H1 (cell line): ENCODE measurements at regions not wholly inside any gene's neighbourhood (a gene's known extent, or its start where the extent isn't known, plus 50 kb on each side); places are given as distances from the start of the nearest gene placed in this dataset.

Experiments used
- CTCF ChIA-PET: fragments of 300-600 bp; sonication (Branson Sonifier 250); formaldehyde crosslinking; loops from one replicate; lab custom pipeline; 2021; ENCODE audit not compliant: partially characterized antibody; lab: Charles Lee
- POLR2A ChIA-PET: fragments of 300-600 bp; sonication (Branson Sonifier 250); formaldehyde crosslinking; loops from one replicate; lab custom pipeline; 2021; ENCODE audit warnings: inconsistent platforms; ENCODE audit not compliant: partially characterized antibody; lab: Charles Lee
- DNase-seq, 2 experiments: peaks; one replicate each; pipeline versions ENCODE4 v3.0.0 to v3.0.0-alpha.2; 2010 to 2022; ENCODE audit warnings: low spot score in 2 of 2, low read depth in 1 of 2, mixed read lengths in 1 of 2
- FAIRE-seq: peaks from 2 replicates; lab custom pipeline; 2011; peaks lifted over from hg19 to GRCh38; lab: Jason Lieb, UNC
- H2AFZ ChIP-seq: 2 replicates; pipeline ENCODE4 v1.8.1; 2012; ENCODE audit warnings: low read length, inconsistent platforms
- H2AK5ac ChIP-seq: 2 replicates; pipeline ENCODE4 v1.6.1; 2013; ENCODE audit warnings: low read depth, low read length
- H2BK120ac ChIP-seq: replicated peaks from 2 replicates; pipeline ENCODE3; 2013; ENCODE audit warnings: low read depth, low read length, inconsistent platforms
- H2BK12ac ChIP-seq: 2 replicates; pipeline ENCODE4 v1.6.1; 2013; ENCODE audit warnings: low read depth, low read length
- H2BK15ac ChIP-seq: 2 replicates; pipeline ENCODE4 v1.6.1; 2013; ENCODE audit warnings: low read length
- H2BK20ac ChIP-seq: 2 replicates; pipeline ENCODE4 v1.6.1; 2013; ENCODE audit warnings: low read length
- H2BK5ac ChIP-seq: 2 replicates; pipeline ENCODE4 v1.6.1; 2013; ENCODE audit warnings: low read depth, low read length
- H3K14ac ChIP-seq: 2 replicates; pipeline ENCODE4 v1.6.1; 2013; ENCODE audit warnings: inconsistent platforms; ENCODE audit not compliant: insufficient read length
- H3K18ac ChIP-seq: 2 replicates; pipeline ENCODE4 v1.6.1; 2013; ENCODE audit warnings: low read length; ENCODE audit errors: extremely low read depth
- H3K23ac ChIP-seq: 2 replicates; pipeline ENCODE4 v1.6.1; 2013; ENCODE audit warnings: inconsistent platforms; ENCODE audit not compliant: insufficient read length
- H3K23me2 ChIP-seq: 2 replicates; pipeline ENCODE4 v1.6.1; 2013; ENCODE audit warnings: low read depth, low read length
- H3K27ac ChIP-seq: 2 replicates; pipeline ENCODE4 v1.6.1; 2011; ENCODE audit warnings: low read depth, low read length, inconsistent platforms
- H3K27me3 ChIP-seq, 4 experiments: replicated peaks in 1 of 4; 1 replicate in 1 of 4; 2 replicates in 3 of 4; pipeline versions ENCODE4 v1.6.1 to v1.8.1; 2011 to 2013; ENCODE audit warnings: low read length in 3 of 4, mild to moderate bottlenecking in 3 of 4, inconsistent platforms in 2 of 4, mixed read lengths in 2 of 4, moderate library complexity in 1 of 4; ENCODE audit not compliant: control insufficient read depth in 3 of 4, insufficient read depth in 3 of 4; ENCODE audit errors: extremely low read depth in 1 of 4
- H3K36me3 ChIP-seq, 4 experiments: 2 replicates each; pipeline versions ENCODE4 v1.6.1 to v1.8.1; 2011 to 2013; ENCODE audit warnings: mild to moderate bottlenecking in 4 of 4, low read length in 3 of 4, moderate library complexity in 2 of 4, control low read depth in 1 of 4, inconsistent platforms in 1 of 4; ENCODE audit not compliant: insufficient read depth in 4 of 4, control insufficient read depth in 2 of 4
- H3K4ac ChIP-seq: replicated peaks from 2 replicates; pipeline ENCODE3; 2013; ENCODE audit warnings: low read length, low read depth, mixed read lengths, inconsistent platforms; ENCODE audit not compliant: insufficient read length
- H3K4me1 ChIP-seq, 4 experiments: replicated peaks in 1 of 4; 1 replicate in 1 of 4; 2 replicates in 3 of 4; pipeline versions ENCODE4 v1.6.1 to v1.8.1; 2011 to 2013; ENCODE audit warnings: low read length in 3 of 4, inconsistent platforms in 2 of 4, mixed read lengths in 1 of 4; ENCODE audit not compliant: insufficient read depth in 4 of 4, control insufficient read depth in 3 of 4
- H3K4me2 ChIP-seq, 2 experiments: 2 replicates each; pipeline versions ENCODE4 v1.6.1 to v1.8.1; 2011 to 2013; ENCODE audit warnings: low read depth in 2 of 2, low read length in 2 of 2, control low read depth in 1 of 2, inconsistent platforms in 1 of 2, mild to moderate bottlenecking in 1 of 2; ENCODE audit not compliant: insufficient read depth in 1 of 2
- H3K4me3 ChIP-seq, 4 experiments: fragments of 200-600, 300-600 bp in 1 of 4; sonication (generic), shearing (Covaris generic), sonication (Bioruptor Twin) in 1 of 4; 2 replicates each; pipeline versions ENCODE4 v1.5.1 to v1.8.1; 2011 to 2016; ENCODE audit warnings: low read length in 4 of 4, low read depth in 3 of 4, control low read depth in 2 of 4, inconsistent platforms in 2 of 4, mild to moderate bottlenecking in 2 of 4, mixed read lengths in 1 of 4, moderate library complexity in 1 of 4; ENCODE audit not compliant: insufficient read depth in 2 of 4; ENCODE audit errors: extremely low read depth in 1 of 4
- H3K56ac ChIP-seq: replicated peaks from 2 replicates; pipeline ENCODE3; 2013; ENCODE audit warnings: low read depth, mild to moderate bottlenecking, mixed read lengths, low read length, inconsistent platforms; ENCODE audit not compliant: insufficient read length
- H3K79me1 ChIP-seq: 2 replicates; pipeline ENCODE4 v1.6.1; 2013; ENCODE audit warnings: low read depth, low read length, control low read depth
- H3K79me2 ChIP-seq, 2 experiments: 2 replicates each; pipeline versions ENCODE4 v1.6.1 to v1.8.1; 2012 to 2013; ENCODE audit warnings: low read length in 2 of 2, mild to moderate bottlenecking in 2 of 2, inconsistent platforms in 1 of 2; ENCODE audit not compliant: insufficient read depth in 2 of 2, control insufficient read depth in 1 of 2
- H3K9ac ChIP-seq, 4 experiments: replicated peaks in 1 of 4; 1 replicate in 1 of 4; 2 replicates in 3 of 4; pipeline versions ENCODE4 v1.6.1 to v1.8.1; 2011 to 2013; ENCODE audit warnings: low read depth in 3 of 4, low read length in 3 of 4, control low read depth in 2 of 4, mild to moderate bottlenecking in 2 of 4, moderate library complexity in 2 of 4, inconsistent platforms in 1 of 4; ENCODE audit errors: extremely low read depth in 1 of 4
- H3K9me3 ChIP-seq, 2 experiments: 2 replicates each; pipeline versions ENCODE4 v1.6.1 to v1.8.1; 2012 to 2013; ENCODE audit warnings: mild to moderate bottlenecking in 2 of 2, moderate library complexity in 2 of 2, control low read depth in 1 of 2, inconsistent platforms in 1 of 2, low read depth in 1 of 2, low read length in 1 of 2, mixed read lengths in 1 of 2; ENCODE audit not compliant: insufficient read depth in 2 of 2
- H4K20me1 ChIP-seq, 2 experiments: replicated peaks in 1 of 2; 2 replicates each; pipeline versions ENCODE3 to v1.8.1; 2011 to 2013; ENCODE audit warnings: inconsistent platforms in 2 of 2, low read length in 2 of 2, mild to moderate bottlenecking in 1 of 2; ENCODE audit not compliant: insufficient read depth in 2 of 2, control insufficient read depth in 1 of 2
- H4K5ac ChIP-seq: 2 replicates; pipeline ENCODE4 v1.6.1; 2013; ENCODE audit warnings: low read length, low read depth, mixed read lengths, inconsistent platforms; ENCODE audit not compliant: insufficient read length
- H4K8ac ChIP-seq: 2 replicates; pipeline ENCODE4 v1.8.0; 2013; ENCODE audit warnings: mild to moderate bottlenecking, moderate library complexity, low read length, inconsistent platforms; ENCODE audit not compliant: insufficient read depth; ENCODE audit errors: extremely low read depth
- H4K91ac ChIP-seq: replicated peaks from 2 replicates; pipeline ENCODE3; 2013; ENCODE audit warnings: low read length, mixed read lengths, inconsistent platforms; ENCODE audit not compliant: insufficient read length
- EZH2 ChIP-seq: fragments of 200-600 bp; sonication (generic); IDR thresholded peaks from 2 replicates; pipeline ENCODE4 v1.7.1; 2012; ENCODE audit warnings: low read depth, mild to moderate bottlenecking, moderate library complexity, low read length, inconsistent platforms; ENCODE audit not compliant: severe bottlenecking
- HDAC2 ChIP-seq, 2 experiments: fragments of 300-600 bp in 1 of 2; sonication (generic) in 1 of 2; IDR thresholded peaks; 2 replicates each; pipeline ENCODE4 v1.6.1; 2011 to 2012; ENCODE audit warnings: low read depth in 2 of 2, low read length in 2 of 2, mild to moderate bottlenecking in 2 of 2, moderate library complexity in 2 of 2, borderline replicate concordance in 1 of 2, inconsistent platforms in 1 of 2
- KDM5A ChIP-seq: fragments of 200-600 bp; IDR thresholded peaks from 2 replicates; pipeline ENCODE4 v1.7.1; 2012; ENCODE audit warnings: mild to moderate bottlenecking, low read length, inconsistent platforms, mixed read lengths
- MAX ChIP-seq: IDR thresholded peaks from 2 replicates; pipeline ENCODE4 v1.6.1; 2012; ENCODE audit warnings: inconsistent platforms
- NANOG ChIP-seq: IDR thresholded peaks from 2 replicates; pipeline ENCODE4 v1.6.1; 2011; ENCODE audit warnings: low read length, low read depth, mild to moderate bottlenecking, inconsistent platforms; ENCODE audit not compliant: insufficient read depth, poor library complexity, severe bottlenecking
- POU5F1 ChIP-seq: IDR thresholded peaks from 2 replicates; pipeline ENCODE4 v1.6.1; 2011; ENCODE audit warnings: low read depth, mild to moderate bottlenecking, low read length, moderate library complexity
- RFX5 ChIP-seq: IDR thresholded peaks from 2 replicates; pipeline ENCODE4 v1.6.1; 2011; ENCODE audit warnings: low read depth, low read length, improper control_type of control experiment, borderline replicate concordance
- SIN3A ChIP-seq, 2 experiments: IDR thresholded peaks in 1 of 2; conservative IDR thresholded peaks in 1 of 2; 2 replicates each; pipeline ENCODE4 v1.6.1; 2011 to 2012; ENCODE audit warnings: low read length in 2 of 2, improper control_type of control experiment in 1 of 2, low read depth in 1 of 2, mild to moderate bottlenecking in 1 of 2
- SIRT6 ChIP-seq: IDR thresholded peaks from one replicate; pipeline ENCODE4 v1.7.1; 2012; ENCODE audit warnings: low read length, inconsistent platforms
- SP1 ChIP-seq: IDR thresholded peaks from 2 replicates; pipeline ENCODE4 v1.6.1; 2011; ENCODE audit warnings: low read depth, low read length
- ZNF274 ChIP-seq: IDR thresholded peaks from 2 replicates; pipeline ENCODE4 v1.7.0; 2012; ENCODE audit warnings: low read length, borderline replicate concordance; ENCODE audit errors: extremely low read depth
- WGBS, 2 experiments: shearing (Covaris generic) in 1 of 2; methylation state at CpG; one replicate each; pipeline versions ENCODE4 v1.1.6 to v1.1.7; 2013 to 2015; ENCODE audit warnings: low lambda C conversion rate in 2 of 2, mixed read lengths in 2 of 2, inconsistent platforms in 1 of 2, low coverage in 1 of 2, missing lambda C conversion rate in 1 of 2; ENCODE audit not compliant: insufficient replicate concordance in 2 of 2, insufficient coverage in 1 of 2, insufficient read length in 1 of 2; ENCODE audit errors: extremely low coverage in 1 of 2, missing lambda C conversion rate in 1 of 2; 5-methylcytosine and 5-hydroxymethylcytosine counted together

GRCh38 chr6:11296449-11297375 lies 64.2 kb upstream of the NEDD9 start:
- Histone ChIP-seq H3K4me2 (no peak overlapping the region), H3K27ac (no peak overlapping the region), H2BK120ac (no peak overlapping the region), H4K8ac (no peak overlapping the region), H3K4me1 (peaks cover 0 to 5% (median 0%) of the 10 kb centered on the region in 4 experiments; a peak in 1 of 7 replicates), H3K9ac (no peak overlapping the region), H3K23me2 (no peaks in the 10 kb centered on the region), H3K14ac (no peak overlapping the region), H2AK5ac (no peak overlapping the region), H4K5ac (no peak overlapping the region), H3K4ac (no peak overlapping the region), H4K91ac (no peak overlapping the region), H3K23ac (no peak overlapping the region), H3K36me3 (no peaks in the 10 kb centered on the region; a peak in 1 of 8 replicates), H2BK20ac (no peak overlapping the region), H3K4me3 (no peak overlapping the region), H3K27me3 (no peaks in the 10 kb centered on the region), H2AFZ (no peak overlapping the region), H2BK12ac (no peak overlapping the region), H3K56ac (no peak overlapping the region), H3K9me3 (0 out of 4 replicates have a peak, but pooled peaks cover 0 to 12% of the 10 kb centered on the region in 2 experiments), H3K18ac (no peak overlapping the region), H2BK5ac (no peak overlapping the region), H4K20me1 (no peaks in the 10 kb centered on the region), H3K79me2 (no peaks in the 10 kb centered on the region), H3K79me1 (no peaks in the 10 kb centered on the region), H2BK15ac (no peak overlapping the region)
- CTCF ChIA-PET, result interaction anchor here (1.3 to 1.5 kb wide), 3 partner anchors 10 to 18 kb away, joined by 3 to 6 read pairs (median 3); no protein-coding TSS in a partner anchor
- FAIRE-seq, result no peak
- WGBS, 2 experiments, result 94% methylated on average over 11 of the region's 11 CpGs; no CpG with 5 or more reads in 1 of the 2 experiments
- POLR2A ChIA-PET, result interaction anchor here (0.6 kb wide), 1 partner anchor 47 kb away, joined by 3 read pairs; no protein-coding TSS in a partner anchor
- no peak for DNase-seq
- TF ChIP-seq POU5F1 (no peak), SIRT6 (no peak), SP1 (no peak), RFX5 (no peak), EZH2 (no peak), KDM5A (no peak), HDAC2 (IDR thresholded peaks at IDR 0.05; ENCODE audit: borderline replicate concordance in 1 of 2, low read depth in 2 of 2, low read length in 2 of 2) (no peak), ZNF274 (no peak), NANOG (no peak), MAX (no peak), SIN3A (conservative IDR thresholded peaks at IDR 0.05 in 1 of 2, IDR thresholded peaks at IDR 0.05 in 1 of 2; ENCODE audit: low read depth in 1 of 2, low read length in 2 of 2) (no peak)
